HG03439 (cell line): ENCODE measurements at regions not wholly inside any gene's neighbourhood (a gene's known extent, or its start where the extent isn't known, plus 50 kb on each side); places are given as distances from the start of the nearest gene placed in this dataset.
"Not testable (repeated sequence)": the region's sequence is repeated elsewhere in the genome, so short reads cannot be mapped to it uniquely, and the experiment has no call there.

Experiments used
- ATAC-seq: cut with Tn5 transposase; IDR thresholded peaks from one replicate; pipeline ENCODE4 v1.9.1; 2021; ENCODE audit warnings: mild to moderate bottlenecking, moderate library complexity; ENCODE audit not compliant: unreplicated experiment

- ATAC-seq = no peak
Measured at GRCh38 chr7:67870396-67870795, 873.8 kb downstream of the TYW1 start.

- no peak for ATAC-seq
Measured at GRCh38 chr7:67875558-67875957, 878.9 kb downstream of the TYW1 start.

GRCh38 chr7:67878808-67879207, 882.2 kb downstream of the TYW1 start:
- ATAC-seq = no peak

GRCh38 chr7:67882843-67883242, 886.2 kb downstream of the TYW1 start:
- ATAC-seq = no peak

- no peak for ATAC-seq
Measured at GRCh38 chr7:67890316-67890715, 893.7 kb downstream of the TYW1 start.

- ATAC-seq = no peak
Measured at GRCh38 chr7:67894746-67895145, 898.1 kb downstream of the TYW1 start.

GRCh38 chr7:67896721-67897120, 900.1 kb downstream of the TYW1 start:
- ATAC-seq = no peak

- no peak for ATAC-seq
Measured at GRCh38 chr7:67900456-67900855, 903.8 kb downstream of the TYW1 start.

- no peak for ATAC-seq
Measured at GRCh38 chr7:67901808-67902480, 905.3 kb downstream of the TYW1 start.

GRCh38 chr7:67907792-67908191, 911.2 kb downstream of the TYW1 start:
- no peak for ATAC-seq

- ATAC-seq = no peak
Measured at GRCh38 chr7:67912437-67912836, 915.8 kb downstream of the TYW1 start.

- ATAC-seq = no peak
Measured at GRCh38 chr7:67913604-67914003, 917.0 kb downstream of the TYW1 start.

- ATAC-seq = not testable (repeated sequence)
Measured at GRCh38 chr7:67916111-67916510, 919.5 kb downstream of the TYW1 start.

- no peak for ATAC-seq
Measured at GRCh38 chr7:67916571-67917436, 920.2 kb downstream of the TYW1 start.

- ATAC-seq = no peak
Measured at GRCh38 chr7:67917437-67917755, 920.8 kb downstream of the TYW1 start.

- no peak for ATAC-seq
Measured at GRCh38 chr7:67918158-67918557, 921.5 kb downstream of the TYW1 start.

- ATAC-seq = no peak
Measured at GRCh38 chr7:67923286-67923685, 926.7 kb downstream of the TYW1 start.

- ATAC-seq = no peak
Measured at GRCh38 chr7:67928141-67928540, 931.5 kb downstream of the TYW1 start.

- not testable (repeated sequence) for ATAC-seq
Measured at GRCh38 chr7:67936447-67936846, 939.8 kb downstream of the TYW1 start.

- ATAC-seq = no peak
Measured at GRCh38 chr7:67940400-67940799, 943.8 kb downstream of the TYW1 start.

- ATAC-seq = no peak
Measured at GRCh38 chr7:67947191-67947590, 950.6 kb downstream of the TYW1 start.

- ATAC-seq = no peak
Measured at GRCh38 chr7:67947646-67948045, 951.0 kb downstream of the TYW1 start.
